AG04450 (cell line): ENCODE measurements at regions not wholly inside any gene's neighbourhood (a gene's known extent, or its start where the extent isn't known, plus 50 kb on each side); places are given as distances from the start of the nearest gene placed in this dataset.
"Not testable (repeated sequence)": the region's sequence is repeated elsewhere in the genome, so short reads cannot be mapped to it uniquely, and the experiment has no call there.

Source experiments
- CTCF ChIA-PET: fragments of 300-600, 350-600 bp; formaldehyde crosslinking; extraction: SDS; loops from one replicate; lab custom pipeline; 2022; ENCODE audit warnings: antibody characterized with exemption, inconsistent platforms; lab: Charles Lee
- POLR2A ChIA-PET: fragments of 350-600 bp; formaldehyde crosslinking; extraction: SDS; loops from one replicate; lab custom pipeline; 2021; ENCODE audit warnings: antibody characterized with exemption, inconsistent platforms; lab: Yijun Ruan, JAX
- DNase-seq: peaks from one replicate; pipeline ENCODE4 v3.0.0-alpha.2; 2011; ENCODE audit warnings: low read depth, low spot score
- H3K27ac ChIP-seq: one replicate; pipeline ENCODE4 v1.5.1; 2012; ENCODE audit warnings: low read depth, low read length, control low read depth
- H3K27me3 ChIP-seq: one replicate; pipeline ENCODE4 v1.6.0; 2012; ENCODE audit warnings: low read length; ENCODE audit not compliant: control insufficient read depth, insufficient read depth
- H3K4me3 ChIP-seq: 2 replicates; pipeline ENCODE4 v1.5.1; 2011; ENCODE audit warnings: mild to moderate bottlenecking, low read depth, low read length, control low read depth
- H3K9me3 ChIP-seq: 2 replicates; pipeline ENCODE4 v1.5.1; 2012; ENCODE audit warnings: low read length; ENCODE audit not compliant: control insufficient read depth, insufficient read depth
- CTCF ChIP-seq: IDR thresholded peaks from 2 replicates; pipeline ENCODE4 v1.5.1; 2011; ENCODE audit warnings: low read depth, low read length, control low read depth, inconsistent platforms

GRCh38 chr1:196114193-196114592 lies 494.0 kb downstream of the KCNT2 start:
- Histone ChIP-seq H3K27me3 (no peaks in the 10 kb centered on the region), H3K9me3 (no peaks in the 10 kb centered on the region), H3K27ac (no peak overlapping the region), H3K4me3 (no peak overlapping the region)
- ChIA-PET CTCF (interaction anchor here (0.6 kb wide), 2 partner anchors 631 to 883 kb away, joined by 3 to 4 read pairs; no protein-coding TSS in a partner anchor), POLR2A (no interaction called here)
- TF ChIP-seq CTCF: no peak
- DNase-seq: no peak

- DNase-seq, H3K4me3 ChIP-seq, H3K9me3 ChIP-seq, POLR2A ChIA-PET, CTCF ChIA-PET, H3K27ac ChIP-seq, H3K27me3 ChIP-seq: not testable (repeated sequence)
Observed at GRCh38 chr1:196108990-196109389, 499.2 kb downstream of the KCNT2 start.

GRCh38 chr1:196105901-196106300 lies 502.3 kb downstream of the KCNT2 start:
- POLR2A ChIA-PET: no interaction called here
- CTCF ChIA-PET: interaction anchor here (0.8 kb wide), 1 partner anchor 26 kb away, joined by 3 read pairs; no protein-coding TSS in a partner anchor
- TF ChIP-seq CTCF: no peak
- Histone ChIP-seq H3K9me3 (no peaks in the 10 kb centered on the region), H3K27ac (no peak overlapping the region), H3K27me3 (peaks cover 2% of the 10 kb centered on the region), H3K4me3 (no peak overlapping the region)
- no peak for DNase-seq

GRCh38 chr1:196102826-196103225 lies 505.4 kb downstream of the KCNT2 start:
- Histone ChIP-seq H3K27ac (no peak overlapping the region), H3K27me3 (no peaks in the 10 kb centered on the region), H3K9me3 (no peaks in the 10 kb centered on the region), H3K4me3 (no peak overlapping the region)
- CTCF ChIA-PET: no interaction called here
- no peak for DNase-seq
- POLR2A ChIA-PET: no interaction called here
- TF ChIP-seq CTCF: no peak

GRCh38 chr1:196098000-196098399 lies 510.2 kb downstream of the KCNT2 start:
- Histone ChIP-seq H3K9me3 (no peaks in the 10 kb centered on the region), H3K27ac (no peak overlapping the region), H3K27me3 (no peaks in the 10 kb centered on the region), H3K4me3 (no peak overlapping the region)
- DNase-seq: no peak
- POLR2A ChIA-PET: no interaction called here
- no peak for TF ChIP-seq CTCF
- CTCF ChIA-PET: interaction anchor here (0.6 kb wide), 1 partner anchor 39 kb away, joined by 5 read pairs; no protein-coding TSS in a partner anchor

- no peak for TF ChIP-seq CTCF
- Histone ChIP-seq H3K4me3 (no peak overlapping the region), H3K27ac (no peak overlapping the region), H3K9me3 (no peaks in the 10 kb centered on the region), H3K27me3 (no peaks in the 10 kb centered on the region)
- POLR2A ChIA-PET: no interaction called here
- DNase-seq: no peak
- CTCF ChIA-PET: no interaction called here
Observed at GRCh38 chr1:196094821-196095220, 513.4 kb downstream of the KCNT2 start.
